ENCODE measurements at regions not wholly inside any gene's neighbourhood (a gene's known extent, or its start where the extent isn't known, plus 50 kb on each side); places are given as distances from the start of the nearest gene placed in this dataset.

DNA sequence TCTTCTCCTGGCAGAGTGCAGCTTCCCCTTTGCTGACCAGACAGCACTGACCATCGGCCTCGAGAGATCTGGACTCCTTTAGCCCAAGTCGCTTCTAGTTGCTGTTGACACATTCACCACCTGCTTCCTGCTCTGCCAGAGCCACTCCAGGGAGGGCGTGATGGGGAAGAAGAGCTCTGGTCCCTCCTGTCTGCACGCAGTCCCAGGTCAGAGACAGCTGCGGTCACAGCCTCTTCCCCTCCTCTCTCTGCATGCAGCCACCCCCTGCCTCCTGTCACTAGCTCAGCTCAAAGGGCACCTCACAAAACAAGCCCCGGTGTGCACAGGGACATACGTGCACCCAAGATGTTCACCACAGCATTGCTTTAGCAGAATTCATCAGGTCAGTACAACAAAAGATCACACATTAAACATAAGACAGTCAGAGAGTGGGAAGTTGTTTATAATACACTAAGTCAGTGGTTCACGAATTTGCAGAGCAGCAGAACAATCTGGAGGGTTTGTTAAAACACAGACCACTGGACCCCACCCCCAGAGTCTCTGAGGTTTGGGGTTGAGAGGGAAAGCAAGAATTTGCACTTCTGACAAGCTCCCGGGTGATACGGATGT is 132.9 kb downstream of the SYF2 start:
- no peak for TF ChIP-seq CTCF (IDR thresholded peaks at IDR 0.05)

GRCh38 chr1:25098717-25099116 is 133.6 kb downstream of the SYF2 start:
- TF ChIP-seq CTCF (IDR thresholded peaks at IDR 0.05): no peak

DNA sequence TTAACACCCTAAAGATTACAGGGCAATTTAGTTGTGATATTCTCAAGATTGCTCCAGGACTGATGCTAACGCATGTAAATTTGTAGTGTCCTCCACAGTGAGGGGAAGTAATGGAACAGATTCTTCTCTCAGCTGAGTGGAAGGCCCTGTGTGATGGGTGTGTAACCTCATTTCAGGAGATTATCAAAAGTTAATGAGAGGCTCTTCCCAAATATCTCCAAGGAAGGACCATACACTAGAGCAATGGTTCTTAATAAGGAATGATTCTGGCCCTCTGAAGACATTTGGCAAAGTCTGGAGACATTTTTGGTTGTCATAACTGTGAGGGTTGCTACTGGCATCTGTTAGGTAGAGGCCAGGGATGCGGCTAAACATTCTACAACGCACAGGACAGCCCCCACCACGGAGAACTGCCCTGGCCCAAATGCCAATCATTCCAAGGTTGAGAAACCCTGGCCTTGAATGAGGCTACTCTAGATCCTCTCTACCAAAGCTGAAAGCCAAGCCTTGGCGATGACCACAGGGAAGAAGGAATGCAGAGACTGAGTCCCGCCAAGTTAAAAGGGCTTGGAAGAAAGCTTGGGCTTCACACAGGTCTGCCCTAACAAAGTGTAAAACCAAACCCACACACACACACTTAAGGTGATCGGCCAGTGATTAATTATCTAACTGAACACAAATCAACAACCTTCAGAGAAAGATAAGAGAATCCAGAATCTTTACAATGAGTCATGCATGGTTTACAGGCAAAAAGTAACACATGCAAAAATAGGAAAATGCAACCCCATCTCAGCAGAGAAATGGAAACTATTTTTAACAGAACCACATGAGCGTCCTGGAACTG is 135.8 kb downstream of the SYF2 start:
- no peak for TF ChIP-seq CTCF (IDR thresholded peaks at IDR 0.05)

DNA sequence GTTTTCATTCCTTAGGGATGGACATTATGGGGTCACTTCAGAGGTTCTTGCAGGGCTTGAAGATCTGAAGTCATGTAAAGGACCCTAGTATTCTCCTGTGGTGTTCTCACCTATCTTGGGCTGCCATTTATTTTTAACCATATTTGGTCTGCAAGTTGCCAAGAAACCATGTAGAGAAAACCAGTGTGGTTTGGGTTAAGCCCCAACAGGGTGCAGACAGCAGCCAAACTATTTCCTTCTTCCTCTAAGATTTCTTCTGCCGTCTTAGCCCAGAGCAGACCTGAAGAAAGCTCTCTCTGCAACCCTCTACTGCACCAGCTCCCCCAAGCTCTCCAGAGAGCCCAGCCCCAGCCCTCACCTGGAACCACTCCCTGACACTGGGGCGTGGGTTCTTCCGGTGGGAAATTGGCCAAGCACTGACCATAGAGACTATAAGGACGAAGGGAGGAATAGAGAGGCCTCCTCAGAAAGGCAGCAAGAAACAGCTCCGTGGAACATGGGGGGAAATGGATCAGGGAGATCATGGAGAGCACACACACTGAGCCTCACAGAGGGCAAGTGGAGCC is 136.6 kb downstream of the SYF2 start:
- no peak for TF ChIP-seq CTCF (IDR thresholded peaks at IDR 0.05)

DNA sequence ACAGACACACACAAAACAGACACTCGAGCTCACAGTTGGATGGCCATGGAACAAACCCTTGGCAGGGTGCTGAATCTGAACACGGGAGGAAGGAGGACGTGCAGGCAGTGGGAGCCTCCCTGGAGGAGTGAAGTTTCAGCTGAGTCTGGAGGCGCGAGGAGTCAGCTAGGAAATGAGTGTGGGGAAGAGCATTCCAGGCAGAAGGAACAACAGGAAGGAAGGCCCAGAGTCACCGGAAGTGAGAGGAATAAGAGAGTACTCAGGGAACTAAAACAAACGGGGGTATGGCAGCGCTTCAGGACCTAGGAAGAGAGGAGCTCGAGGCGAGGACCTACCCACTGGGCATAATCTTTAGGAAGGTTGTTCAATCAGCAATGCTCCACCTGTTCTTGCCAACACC is 137.3 kb downstream of the SYF2 start:
- TF ChIP-seq CTCF (IDR thresholded peaks at IDR 0.05): no peak

DNA sequence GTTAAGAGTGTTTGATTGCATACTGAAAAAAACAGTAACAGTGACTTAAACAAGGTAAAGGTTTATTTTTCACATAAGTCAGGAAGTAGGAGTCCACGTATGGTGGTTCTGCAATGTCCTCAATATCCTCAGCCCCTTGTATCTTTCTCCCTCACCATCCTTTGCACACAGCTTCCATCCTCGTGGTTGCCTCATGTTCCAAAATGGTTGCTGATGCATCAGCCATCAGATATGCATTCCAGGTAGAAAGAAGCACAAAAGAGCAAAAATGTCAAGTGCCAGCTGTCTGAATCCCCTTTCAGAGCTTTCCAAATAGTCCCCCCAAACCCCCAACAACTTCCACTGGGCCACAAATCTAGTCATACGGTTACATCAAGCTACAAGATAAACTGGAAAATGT is 138.1 kb downstream of the SYF2 start:
- no peak for TF ChIP-seq CTCF (IDR thresholded peaks at IDR 0.05)

- TF ChIP-seq CTCF (IDR thresholded peaks at IDR 0.05): no peak
These were observed 140.6 kb downstream of the SYF2 start for GRCh38 chr1:25091658-25092057.

All from LNCAP (cell line).